Neuron (in vitro differentiated cells): ENCODE measurements at regions not wholly inside any gene's neighbourhood (a gene's known extent, or its start where the extent isn't known, plus 50 kb on each side); places are given as distances from the start of the nearest gene placed in this dataset.
"Not testable (repeated sequence)": the region's sequence is repeated elsewhere in the genome, so short reads cannot be mapped to it uniquely, and the experiment has no call there.

Experiments
- H2AFZ ChIP-seq: one replicate; pipeline ENCODE4 v1.6.1; 2013; ENCODE audit warnings: low read depth, mild to moderate bottlenecking, inconsistent platforms, low read length, moderate library complexity
- H3K27me3 ChIP-seq: one replicate; pipeline ENCODE4 v1.6.1; 2013; ENCODE audit warnings: low read length; ENCODE audit not compliant: insufficient read depth
- H3K36me3 ChIP-seq: one replicate; pipeline ENCODE4 v1.6.1; 2013; ENCODE audit warnings: low read length; ENCODE audit not compliant: insufficient read depth
- H3K4me1 ChIP-seq: one replicate; pipeline ENCODE4 v1.6.1; 2013; ENCODE audit warnings: low read length; ENCODE audit not compliant: insufficient read depth
- H3K4me3 ChIP-seq: 2 replicates; pipeline ENCODE4 v1.5.1; 2013; ENCODE audit warnings: mild to moderate bottlenecking, low read length, moderate library complexity
- H3K9me3 ChIP-seq: one replicate; pipeline ENCODE4 v1.6.1; 2013; ENCODE audit warnings: low read length

DNA sequence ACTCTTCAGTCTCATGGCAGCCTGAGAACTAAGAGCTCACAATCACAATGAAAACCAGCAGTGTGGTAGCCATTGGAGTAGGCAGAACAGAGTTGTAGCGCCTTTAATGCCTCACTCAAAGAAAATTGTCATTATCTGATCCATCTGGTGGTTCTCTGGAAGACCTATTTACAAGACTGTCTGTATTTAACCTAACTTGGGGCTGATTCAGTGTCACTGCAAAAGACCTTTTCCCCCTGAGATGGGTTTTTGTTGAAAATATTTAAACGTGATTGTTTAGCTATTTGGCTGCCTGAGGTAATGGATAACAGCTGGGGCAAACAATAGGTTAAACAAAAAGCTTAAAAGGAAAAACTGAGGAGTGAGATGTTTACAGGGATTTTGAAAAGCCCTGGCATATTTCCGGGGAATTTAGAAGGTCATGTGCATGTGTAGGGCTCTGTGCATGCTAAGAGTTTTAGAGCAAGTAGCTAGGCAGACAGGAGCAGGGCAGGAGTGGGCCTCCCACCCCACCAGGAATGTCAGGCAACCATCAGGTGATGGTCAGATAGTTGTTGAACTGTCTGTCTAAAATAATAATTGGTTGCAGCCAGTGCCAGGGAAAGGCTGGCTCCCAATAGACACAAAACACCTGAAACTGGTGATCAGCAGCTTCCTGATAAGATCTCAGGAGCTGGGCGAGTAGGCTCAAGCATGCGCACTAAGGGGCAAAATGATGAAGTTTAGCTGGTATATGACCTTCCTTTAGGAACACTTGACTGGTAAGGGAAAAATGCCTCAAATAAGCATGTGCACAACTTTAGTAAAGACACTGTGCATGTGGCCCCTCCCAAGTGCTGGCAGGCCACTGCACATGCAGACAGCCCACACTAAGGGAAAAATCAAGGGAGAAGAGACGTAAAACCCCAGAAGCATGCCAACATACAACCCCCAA, 70.8 kb upstream of the AKIRIN2 start:
- Histone ChIP-seq H3K4me1 (peaks cover 8% of the 10 kb centered on the region), H2AFZ (peak overlapping the region; percentile 11), H3K4me3 (no peak overlapping the region), H3K36me3 (no peaks in the 10 kb centered on the region), H3K9me3 (no peaks in the 10 kb centered on the region), H3K27me3 (no peaks in the 10 kb centered on the region)

DNA sequence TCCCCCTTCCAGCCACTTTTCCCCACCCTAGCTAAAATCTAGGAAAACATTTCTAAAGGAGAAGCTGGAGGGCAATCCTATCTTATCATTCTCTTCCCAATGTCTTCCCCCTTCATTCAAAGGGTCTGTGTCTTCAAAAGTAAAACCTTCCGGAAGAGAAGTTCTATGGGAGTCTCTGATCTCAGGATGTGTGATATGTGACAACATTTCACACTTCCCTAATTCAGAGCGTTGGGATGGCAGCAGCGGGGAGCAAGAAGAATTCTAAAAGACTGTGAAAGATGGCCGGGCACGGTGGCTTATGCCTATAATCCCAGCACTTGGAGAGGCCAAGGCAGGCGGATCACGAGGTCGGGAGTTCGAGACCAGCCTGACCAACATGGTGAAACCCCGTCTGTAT, 65.4 kb upstream of the AKIRIN2 start:
- Histone ChIP-seq H3K36me3 (no peaks in the 10 kb centered on the region), H3K9me3 (no peaks in the 10 kb centered on the region), H3K4me3 (no peak overlapping the region), H3K27me3 (no peaks in the 10 kb centered on the region), H3K4me1 (no peaks in the 10 kb centered on the region), H2AFZ (no peak overlapping the region)

DNA sequence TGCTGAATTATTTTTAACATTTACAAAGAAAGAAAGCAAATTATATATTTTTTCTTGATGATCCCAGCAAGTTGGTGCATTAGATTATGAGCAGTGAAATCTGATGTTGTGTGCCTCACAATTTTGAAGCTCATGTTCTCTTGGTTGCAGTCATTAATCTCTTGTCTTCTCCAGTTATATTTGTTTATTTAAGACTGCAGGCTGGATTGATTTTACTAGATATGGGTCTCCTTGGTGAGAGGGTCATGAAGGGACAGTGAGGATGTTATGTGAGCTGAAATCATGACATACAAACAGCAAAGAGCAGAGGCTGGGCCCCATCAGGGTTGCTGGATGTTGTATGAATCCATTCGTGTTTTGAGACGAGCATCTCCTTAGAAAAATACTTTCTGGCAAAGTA, 64.2 kb upstream of the AKIRIN2 start:
- Histone ChIP-seq H3K9me3 (no peaks in the 10 kb centered on the region), H3K36me3 (no peaks in the 10 kb centered on the region), H2AFZ (no peak overlapping the region), H3K4me3 (no peak overlapping the region), H3K27me3 (no peaks in the 10 kb centered on the region), H3K4me1 (no peaks in the 10 kb centered on the region)

DNA sequence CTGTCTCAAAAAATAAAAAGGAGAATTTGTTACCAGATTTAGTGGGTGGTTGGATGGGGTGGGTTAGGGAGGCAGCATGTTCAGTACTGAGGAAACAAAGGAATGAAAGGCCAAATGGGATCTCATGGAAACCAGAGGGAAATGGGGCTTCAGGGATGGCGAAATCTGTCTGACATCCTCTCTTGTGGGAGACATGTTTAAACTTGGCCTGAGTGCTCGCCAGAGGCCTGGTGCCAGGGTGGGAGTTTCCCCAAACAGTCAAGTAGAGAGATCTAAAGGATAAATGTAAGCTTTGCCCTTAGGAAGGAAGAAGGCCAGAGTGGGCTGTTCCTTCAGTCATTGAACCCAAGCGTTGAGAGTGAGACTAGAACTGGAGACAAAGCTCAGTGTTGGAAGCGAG, 61.9 kb upstream of the AKIRIN2 start:
- no peak overlapping the region for H3K4me3 ChIP-seq
- H3K4me1 ChIP-seq = no peaks in the 10 kb centered on the region
- H3K36me3 ChIP-seq = no peaks in the 10 kb centered on the region
- no peaks in the 10 kb centered on the region for H3K27me3 ChIP-seq
- H3K9me3 ChIP-seq = no peaks in the 10 kb centered on the region
- no peak overlapping the region for H2AFZ ChIP-seq

DNA sequence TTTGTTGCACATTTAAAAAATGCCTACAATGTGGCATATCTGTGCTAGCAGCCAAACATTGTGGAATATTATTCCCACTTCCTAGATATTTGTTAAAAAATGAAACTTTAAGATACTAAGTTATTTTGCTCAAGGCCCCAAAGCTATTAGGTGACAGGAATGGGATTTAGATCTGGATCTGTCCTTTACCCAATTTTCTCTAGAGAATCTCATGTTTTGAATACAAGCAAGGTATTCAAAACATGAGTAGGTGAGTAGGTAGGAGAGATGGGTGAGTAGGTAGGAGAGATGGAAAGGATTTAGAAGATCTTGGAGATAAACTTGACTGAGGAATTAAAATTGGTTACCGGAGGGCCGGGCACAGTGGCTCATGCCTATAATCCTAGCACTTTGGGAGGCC, 61.2 kb upstream of the AKIRIN2 start:
- Histone ChIP-seq H3K4me3 (no peak overlapping the region), H3K27me3 (no peaks in the 10 kb centered on the region), H2AFZ (no peak overlapping the region), H3K9me3 (no peaks in the 10 kb centered on the region), H3K4me1 (no peaks in the 10 kb centered on the region), H3K36me3 (no peaks in the 10 kb centered on the region)

DNA sequence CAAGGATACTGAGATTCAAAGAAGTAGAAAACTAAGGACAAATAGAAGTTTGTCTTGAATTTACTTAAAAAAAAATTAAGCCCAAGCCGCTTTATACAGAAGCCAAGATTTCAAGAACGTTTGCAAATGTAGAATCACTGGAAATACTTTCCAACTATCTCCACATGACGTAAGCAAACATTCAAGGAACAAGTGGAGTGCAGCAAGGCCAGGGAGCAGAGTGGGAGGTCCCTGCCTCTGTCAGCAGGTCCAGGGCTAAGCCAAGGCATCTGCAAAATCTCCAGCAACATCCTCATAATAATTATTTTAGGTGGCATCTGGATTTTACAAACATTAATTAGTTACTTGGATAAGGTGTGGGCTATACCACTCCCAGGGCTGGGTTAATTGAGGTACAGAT, 60.1 kb upstream of the AKIRIN2 start:
- Histone ChIP-seq H3K4me1 (no peaks in the 10 kb centered on the region), H3K36me3 (no peaks in the 10 kb centered on the region), H3K4me3 (no peak overlapping the region), H2AFZ (no peak overlapping the region), H3K9me3 (no peaks in the 10 kb centered on the region), H3K27me3 (no peaks in the 10 kb centered on the region)

DNA sequence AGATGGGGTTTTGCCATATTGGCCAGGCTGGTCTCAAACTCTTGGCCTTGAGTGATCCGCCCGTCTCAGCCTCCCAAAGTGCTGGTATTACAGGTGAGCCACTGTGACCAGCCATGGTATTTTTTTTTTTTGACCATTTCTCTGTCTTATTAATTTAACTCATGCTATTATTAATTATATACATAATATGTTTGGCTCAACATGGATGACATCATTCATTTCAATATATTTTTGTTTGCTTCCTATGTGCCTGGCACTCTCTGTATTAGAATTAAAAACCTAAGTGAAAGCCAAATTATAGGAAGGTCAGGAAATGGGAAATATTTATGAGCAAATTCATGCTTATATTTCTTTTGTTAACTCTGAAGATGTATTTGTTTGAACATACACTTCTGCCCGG, 55.8 kb upstream of the AKIRIN2 start:
- H3K4me3 ChIP-seq = no peak overlapping the region
- H3K9me3 ChIP-seq = no peaks in the 10 kb centered on the region
- H2AFZ ChIP-seq = no peak overlapping the region
- H3K27me3 ChIP-seq = no peaks in the 10 kb centered on the region
- no peaks in the 10 kb centered on the region for H3K4me1 ChIP-seq
- no peaks in the 10 kb centered on the region for H3K36me3 ChIP-seq

DNA sequence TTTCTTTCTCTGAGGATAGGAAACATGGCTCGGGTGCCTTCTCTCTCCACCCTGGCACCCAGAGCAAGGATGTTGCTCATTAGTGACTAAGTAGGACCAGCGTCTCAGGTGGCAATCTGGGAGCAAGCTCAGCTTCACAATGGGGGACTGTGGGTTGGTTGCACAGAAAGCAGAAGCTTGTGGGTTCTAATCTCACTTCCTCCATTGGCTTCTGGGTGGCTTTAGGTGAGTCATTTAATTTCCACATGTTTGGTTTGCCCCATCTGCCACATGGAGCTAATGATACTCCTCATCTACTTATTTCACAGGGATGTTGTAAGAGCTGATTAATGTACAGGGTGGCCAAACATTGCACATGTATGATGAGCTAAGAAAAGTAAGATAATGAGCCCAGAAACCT, 54.8 kb upstream of the AKIRIN2 start:
- Histone ChIP-seq H3K4me1 (no peaks in the 10 kb centered on the region), H3K4me3 (no peak overlapping the region), H3K36me3 (no peaks in the 10 kb centered on the region), H3K9me3 (no peaks in the 10 kb centered on the region), H3K27me3 (no peaks in the 10 kb centered on the region), H2AFZ (no peak overlapping the region)

DNA sequence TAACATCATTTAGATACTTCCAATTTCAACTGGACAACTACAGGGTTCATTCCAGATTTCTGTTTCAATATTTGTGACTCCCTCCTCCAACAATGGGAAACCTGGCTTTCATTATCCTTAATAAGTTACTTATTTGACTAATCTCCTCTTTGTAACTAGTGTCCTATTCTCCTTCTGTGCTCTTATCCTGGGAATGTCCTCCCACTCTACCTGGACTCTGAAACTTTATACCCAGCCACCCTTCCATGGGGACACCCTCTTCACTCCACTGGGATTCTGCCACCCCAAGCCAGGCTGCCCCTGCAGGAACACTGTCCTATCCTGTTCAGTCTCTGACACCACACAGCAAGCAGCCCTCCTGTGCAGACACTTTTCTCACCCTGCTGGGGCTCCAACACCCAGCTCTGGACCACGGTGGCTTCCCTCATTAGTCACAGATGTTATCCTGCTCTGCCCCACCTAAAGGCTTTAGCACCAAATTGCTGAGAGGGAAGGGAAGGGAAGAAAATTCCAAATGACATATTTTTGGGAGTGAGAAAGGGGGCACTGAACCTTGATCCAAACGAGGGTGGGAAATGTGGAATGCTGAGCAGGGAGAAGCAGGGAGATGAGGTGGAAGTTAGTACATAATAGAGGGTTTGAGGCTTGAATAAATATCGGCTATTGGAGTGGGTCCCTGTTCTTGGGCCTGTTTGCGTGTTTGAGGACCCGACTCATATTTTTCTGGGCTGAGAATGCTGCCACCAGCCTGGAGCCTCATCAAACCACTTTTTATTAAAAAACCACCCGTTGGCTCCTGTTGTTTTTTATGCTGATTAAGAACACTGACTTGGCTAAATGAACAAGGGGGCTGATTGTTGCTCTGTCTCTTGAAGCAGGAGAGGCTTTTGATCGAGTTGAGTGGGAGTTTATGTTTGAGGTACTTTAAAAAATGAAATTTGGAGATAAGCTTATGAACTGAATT, 54.0 kb upstream of the AKIRIN2 start:
- no peaks in the 10 kb centered on the region for H3K9me3 ChIP-seq
- H3K4me3 ChIP-seq = no peak overlapping the region
- no peaks in the 10 kb centered on the region for H3K4me1 ChIP-seq
- no peaks in the 10 kb centered on the region for H3K27me3 ChIP-seq
- no peak overlapping the region for H2AFZ ChIP-seq
- H3K36me3 ChIP-seq = no peaks in the 10 kb centered on the region

DNA sequence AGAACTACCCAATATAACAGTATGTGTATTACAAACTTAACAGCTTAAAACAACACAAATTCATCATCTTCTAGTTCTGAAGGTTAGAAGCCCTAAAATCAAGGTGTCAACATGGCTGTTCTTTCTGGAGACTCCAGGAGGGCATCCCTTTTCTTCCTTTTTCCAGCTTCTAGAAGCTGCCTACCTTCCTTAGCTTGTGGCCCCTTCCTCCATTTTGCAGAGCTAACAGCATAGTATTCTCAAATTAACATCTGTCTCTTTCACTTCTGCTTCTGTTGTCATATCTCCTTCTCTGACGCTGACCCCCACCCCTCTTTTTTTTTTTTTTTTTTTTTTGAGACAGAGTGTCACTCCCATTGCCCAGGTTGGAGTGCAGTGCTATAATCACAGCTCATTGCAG, 52.8 kb upstream of the AKIRIN2 start:
- Histone ChIP-seq H3K36me3 (no peaks in the 10 kb centered on the region), H2AFZ (no peak overlapping the region), H3K27me3 (no peaks in the 10 kb centered on the region), H3K4me3 (no peak overlapping the region), H3K9me3 (no peaks in the 10 kb centered on the region), H3K4me1 (no peaks in the 10 kb centered on the region)

DNA sequence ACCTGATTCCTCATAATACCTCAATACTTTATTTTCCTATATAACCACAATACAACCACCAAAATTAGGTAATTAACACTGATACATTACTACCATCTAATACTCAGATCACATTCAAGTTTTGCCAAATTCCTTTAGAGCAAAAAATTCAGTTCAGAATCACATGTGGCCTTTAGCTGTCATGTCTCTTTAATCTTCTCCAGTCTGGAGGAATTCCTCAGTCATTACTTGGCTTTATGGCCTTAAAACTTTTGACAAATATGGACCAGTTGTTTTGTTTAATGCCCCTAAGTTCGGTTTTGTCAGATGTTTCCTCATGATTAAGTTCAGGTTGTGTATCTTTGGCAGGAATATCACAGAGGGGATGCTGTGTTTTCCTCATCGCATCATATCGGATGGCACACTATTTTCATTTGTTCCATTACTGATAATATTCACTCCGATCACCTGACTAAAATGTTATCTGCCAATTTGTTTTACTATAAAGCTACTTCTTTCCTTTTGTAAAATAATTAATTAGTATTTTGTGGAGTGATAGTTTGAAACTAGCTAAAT, 51.2 kb upstream of the AKIRIN2 start:
- H3K4me3 ChIP-seq = no peak overlapping the region
- H3K9me3 ChIP-seq = no peaks in the 10 kb centered on the region
- no peaks in the 10 kb centered on the region for H3K27me3 ChIP-seq
- no peaks in the 10 kb centered on the region for H3K36me3 ChIP-seq
- H3K4me1 ChIP-seq = no peaks in the 10 kb centered on the region
- no peak overlapping the region for H2AFZ ChIP-seq

DNA sequence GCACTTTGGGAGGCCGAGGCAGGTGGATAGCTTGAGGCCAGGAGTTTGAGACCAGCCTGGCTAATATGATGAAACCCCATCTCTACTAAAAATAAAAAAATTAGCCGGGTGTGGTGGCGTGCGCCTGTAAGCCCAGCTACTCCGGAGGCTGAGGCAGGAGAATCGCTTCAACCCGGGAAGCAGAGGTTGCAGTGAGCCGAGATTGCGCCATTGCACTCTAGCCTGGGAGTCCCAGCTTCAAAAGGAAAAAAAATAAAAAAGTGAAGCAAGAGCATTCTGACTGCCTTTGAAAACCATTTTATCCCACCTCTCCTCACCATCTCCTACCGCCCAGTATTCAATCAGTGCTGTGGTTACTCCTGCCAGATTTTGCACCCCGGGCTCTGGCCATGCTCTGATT, 50.5 kb upstream of the AKIRIN2 start:
- not testable (repeated sequence) for H3K9me3 ChIP-seq, H3K4me1 ChIP-seq, H3K4me3 ChIP-seq, H3K27me3 ChIP-seq, H3K36me3 ChIP-seq, H2AFZ ChIP-seq
